Lung microvascular endothelial cell (primary cell): ENCODE measurements at regions not wholly inside any gene's neighbourhood (a gene's known extent, or its start where the extent isn't known, plus 50 kb on each side); places are given as distances from the start of the nearest gene placed in this dataset.
A peak's percentile ranks its signal among the peaks of the same experiment; 100 is the strongest.
"Not testable (repeated sequence)": the region's sequence is repeated elsewhere in the genome, so short reads cannot be mapped to it uniquely, and the experiment has no call there.

ENCODE experiments used
- DNase-seq, 2 donors: peaks; one replicate each; pipeline versions ENCODE4 v3.0.0 to v3.0.0-alpha.2; 2010; ENCODE audit warnings: low read depth in 2 of 2

- no peak for DNase-seq
These were observed 129.2 kb downstream of the TBX18 start for GRCh38 chr6:84635081-84635761.

- DNase-seq = no peak
These were observed 130.6 kb downstream of the TBX18 start for GRCh38 chr6:84633771-84634170.

- not testable (repeated sequence) for DNase-seq
These were observed 137.9 kb downstream of the TBX18 start for GRCh38 chr6:84626527-84626926.

- no peak for DNase-seq
These were observed 138.9 kb downstream of the TBX18 start for GRCh38 chr6:84625506-84625905.

- DNase-seq = peak in 1 of 2 donors; percentile 76
These were observed 140.3 kb downstream of the TBX18 start for GRCh38 chr6:84623956-84624680.

GRCh38 chr6:84618836-84619235 is 145.6 kb downstream of the TBX18 start:
- peak; percentile 34 to 61 for DNase-seq

GRCh38 chr6:84618046-84618752 is 146.2 kb downstream of the TBX18 start:
- DNase-seq = peak; percentile 86 to 92

GRCh38 chr6:84615987-84616386 is 148.4 kb downstream of the TBX18 start:
- DNase-seq = no peak

- DNase-seq = no peak
These were observed 149.1 kb downstream of the TBX18 start for GRCh38 chr6:84615113-84615850.

GRCh38 chr6:84606860-84607259 is 157.5 kb downstream of the TBX18 start:
- no peak for DNase-seq

GRCh38 chr6:84605298-84605697 is 159.1 kb downstream of the TBX18 start:
- no peak for DNase-seq

- peak; percentile 43 to 64 for DNase-seq
These were observed 163.0 kb downstream of the TBX18 start for GRCh38 chr6:84601366-84601765.

GRCh38 chr6:84599991-84600390 is 164.4 kb downstream of the TBX18 start:
- DNase-seq = no peak

- peak in 1 of 2 donors; percentile 32 for DNase-seq
These were observed 167.0 kb downstream of the TBX18 start for GRCh38 chr6:84597238-84597875.

GRCh38 chr6:84596488-84596887 is 167.9 kb downstream of the TBX18 start:
- no peak for DNase-seq

GRCh38 chr6:84588697-84589080 is 175.7 kb downstream of the TBX18 start:
- no peak for DNase-seq

GRCh38 chr6:84587994-84588696 is 176.3 kb downstream of the TBX18 start:
- not testable (repeated sequence) for DNase-seq

GRCh38 chr6:84587202-84587940 is 177.0 kb downstream of the TBX18 start:
- not testable (repeated sequence) for DNase-seq

GRCh38 chr6:84583784-84584183 is 180.6 kb downstream of the TBX18 start:
- DNase-seq = peak in 1 of 2 donors; percentile 33

GRCh38 chr6:84582997-84583396 is 181.4 kb downstream of the TBX18 start:
- peak in 1 of 2 donors; percentile 24 for DNase-seq
